Keratinocyte (primary cell): ENCODE measurements at regions not wholly inside any gene's neighbourhood (a gene's known extent, or its start where the extent isn't known, plus 50 kb on each side); places are given as distances from the start of the nearest gene placed in this dataset.

ENCODE experiments used
- DNase-seq: peaks from one replicate; pipeline ENCODE4 v3.0.0-alpha.2; 2011; ENCODE audit warnings: low read depth, missing footprints, low spot score
- FAIRE-seq: peaks from 2 replicates; lab custom pipeline; 2011; peaks lifted over from hg19 to GRCh38; lab: Jason Lieb, UNC
- H2AFZ ChIP-seq: 2 replicates; pipeline ENCODE4 v1.6.0; 2012; ENCODE audit warnings: low read length, control low read depth, inconsistent platforms; ENCODE audit not compliant: control insufficient read depth
- H3K27ac ChIP-seq: 2 replicates; pipeline ENCODE4 v1.5.1; 2011; ENCODE audit warnings: low read length; ENCODE audit not compliant: control insufficient read depth, insufficient read depth
- H3K27me3 ChIP-seq: 3 replicates; pipeline ENCODE4 v1.6.0; 2011; ENCODE audit warnings: low read length; ENCODE audit not compliant: control insufficient read depth, insufficient read depth; ENCODE audit errors: extremely low read depth
- H3K36me3 ChIP-seq, 2 experiments: 2 replicates in 1 of 2; 3 replicates in 1 of 2; pipeline ENCODE4 v1.5.1; 2011; ENCODE audit warnings: low read length in 2 of 2, mild to moderate bottlenecking in 1 of 2; ENCODE audit not compliant: control insufficient read depth in 2 of 2, insufficient read depth in 2 of 2; ENCODE audit errors: extremely low read depth in 1 of 2
- H3K4me1 ChIP-seq: 3 replicates; pipeline ENCODE4 v1.5.1; 2011; ENCODE audit warnings: low read length; ENCODE audit not compliant: control insufficient read depth, insufficient read depth; ENCODE audit errors: extremely low read depth
- H3K4me2 ChIP-seq: 3 replicates; pipeline ENCODE4 v1.6.0; 2011; ENCODE audit warnings: low read depth, low read length; ENCODE audit not compliant: control insufficient read depth, insufficient read depth; ENCODE audit errors: extremely low read depth
- H3K4me3 ChIP-seq, 3 experiments: fragments of 200-600 bp in 1 of 3; sonication (generic) in 1 of 3; 2 replicates in 2 of 3; 3 replicates in 1 of 3; pipeline ENCODE4 v1.5.1; 2011 to 2016; ENCODE audit warnings: low read length in 3 of 3, mild to moderate bottlenecking in 3 of 3, control low read depth in 2 of 3, inconsistent platforms in 1 of 3, low read depth in 1 of 3, mixed read lengths in 1 of 3, mixed run types in 1 of 3, moderate library complexity in 1 of 3; ENCODE audit not compliant: control insufficient read depth in 2 of 3, insufficient read depth in 2 of 3; ENCODE audit errors: extremely low read depth in 1 of 3
- H3K79me2 ChIP-seq: 2 replicates; pipeline ENCODE4 v1.6.0; 2012; ENCODE audit warnings: low read length; ENCODE audit not compliant: control insufficient read depth, insufficient read depth
- H3K9ac ChIP-seq: 3 replicates; pipeline ENCODE4 v1.6.0; 2011; ENCODE audit warnings: low read length; ENCODE audit not compliant: control insufficient read depth, insufficient read depth; ENCODE audit errors: extremely low read depth
- H3K9me1 ChIP-seq: 3 replicates; pipeline ENCODE4 v1.6.0; 2011; ENCODE audit warnings: low read length; ENCODE audit not compliant: control insufficient read depth, insufficient read depth; ENCODE audit errors: extremely low read depth
- H3K9me3 ChIP-seq: 2 replicates; pipeline ENCODE4 v1.5.1; 2012; ENCODE audit warnings: low read depth, low read length; ENCODE audit not compliant: control insufficient read depth
- H4K20me1 ChIP-seq: 3 replicates; pipeline ENCODE4 v1.6.0; 2011; ENCODE audit warnings: low read length; ENCODE audit not compliant: control insufficient read depth, insufficient read depth; ENCODE audit errors: extremely low read depth
- CTCF ChIP-seq, 3 experiments: IDR thresholded peaks in 1 of 3; conservative IDR thresholded peaks in 1 of 3; optimal IDR thresholded peaks in 1 of 3; 2 replicates in 2 of 3; 3 replicates in 1 of 3; pipeline versions ENCODE3 to v1.5.1; 2011; ENCODE audit warnings: low read length in 3 of 3, mild to moderate bottlenecking in 3 of 3, moderate library complexity in 2 of 3, control low read depth in 1 of 3, inconsistent platforms in 1 of 3; ENCODE audit not compliant: insufficient read depth in 2 of 3; ENCODE audit errors: extremely low read depth in 1 of 3
- EZH2 ChIP-seq: IDR thresholded peaks from one replicate; pipeline ENCODE4 v1.6.1; 2012; ENCODE audit warnings: inconsistent platforms, mild to moderate bottlenecking, low read length, moderate library complexity
- dilution Hi-C: fragments of 300-500 bp; cut with MboI; formaldehyde crosslinking; loops from one replicate; pipeline ENCODE4 v1.7.0; 2020; ENCODE audit warnings: low sequenced_read_pairs; ENCODE audit not compliant: extremely low pct_ligation_motif_present

- H2AFZ ChIP-seq, result no peak overlapping the region
- no peaks in the 10 kb centered on the region for H3K27me3 ChIP-seq
- FAIRE-seq (no peak), DNase-seq (no peak)
- H3K4me1 ChIP-seq, result no peaks in the 10 kb centered on the region
- no peaks in the 10 kb centered on the region for H4K20me1 ChIP-seq
- no peak overlapping the region for H3K27ac ChIP-seq
- no peak overlapping the region for H3K9ac ChIP-seq
- H3K4me2 ChIP-seq, result no peak overlapping the region
- dilution Hi-C loops, result no loop called here
- no peak overlapping the region for H3K4me3 ChIP-seq
- no peaks in the 10 kb centered on the region for H3K9me3 ChIP-seq
- no peaks in the 10 kb centered on the region for H3K79me2 ChIP-seq
- H3K9me1 ChIP-seq, result no peaks in the 10 kb centered on the region
- H3K36me3 ChIP-seq, result no peaks in the 10 kb centered on the region
- no peak for TF ChIP-seq CTCF (optimal IDR thresholded peaks at IDR 0.05 in 1 of 3, IDR thresholded peaks at IDR 0.05 in 1 of 3, conservative IDR thresholded peaks at IDR 0.05 in 1 of 3; ENCODE audit: extremely low read depth in 1 of 3, insufficient read depth in 2 of 3, low read length in 3 of 3)
- no peak for TF ChIP-seq EZH2
Measured at GRCh38 chr3:67946436-67946835, 292.0 kb upstream of the SUCLG2 start.

DNA sequence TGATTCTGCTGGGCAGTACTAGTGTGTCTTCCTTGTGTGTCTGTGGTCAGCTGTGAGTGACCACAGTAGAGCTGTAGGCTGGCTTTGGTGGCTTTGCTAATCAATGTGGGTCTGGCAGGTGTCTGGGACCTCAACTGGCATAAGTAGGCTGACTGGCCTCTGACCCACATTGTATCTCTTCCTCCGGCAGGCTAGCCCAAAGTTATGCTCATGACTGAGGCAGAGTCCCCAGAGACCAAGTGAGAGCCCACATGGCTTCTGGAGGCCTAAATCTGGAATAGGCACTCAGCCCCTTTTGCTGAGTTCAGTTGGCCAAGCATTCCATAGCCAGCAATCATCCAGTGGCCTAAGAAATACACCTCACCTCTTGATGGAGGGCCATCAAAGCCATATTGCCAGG is 289.1 kb upstream of the SUCLG2 start:
- H3K4me3 ChIP-seq, result no peak overlapping the region
- H3K9ac ChIP-seq, result no peak overlapping the region
- no peaks in the 10 kb centered on the region for H3K79me2 ChIP-seq
- H3K36me3 ChIP-seq, result no peaks in the 10 kb centered on the region
- dilution Hi-C loops, result no loop called here
- no peak for FAIRE-seq
- no peaks in the 10 kb centered on the region for H4K20me1 ChIP-seq
- no peak overlapping the region for H2AFZ ChIP-seq
- no peak overlapping the region for H3K27ac ChIP-seq
- H3K4me1 ChIP-seq, result no peaks in the 10 kb centered on the region
- H3K9me3 ChIP-seq, result no peaks in the 10 kb centered on the region
- H3K4me2 ChIP-seq, result no peak overlapping the region
- no peaks in the 10 kb centered on the region for H3K9me1 ChIP-seq
- H3K27me3 ChIP-seq, result no peaks in the 10 kb centered on the region
- no peak for DNase-seq
- TF ChIP-seq CTCF (optimal IDR thresholded peaks at IDR 0.05 in 1 of 3, IDR thresholded peaks at IDR 0.05 in 1 of 3, conservative IDR thresholded peaks at IDR 0.05 in 1 of 3; ENCODE audit: extremely low read depth in 1 of 3, insufficient read depth in 2 of 3, low read length in 3 of 3) (no peak), EZH2 (no peak)
